T-helper 22 cell (primary cell): ENCODE measurements at regions not wholly inside any gene's neighbourhood (a gene's known extent, or its start where the extent isn't known, plus 50 kb on each side); places are given as distances from the start of the nearest gene placed in this dataset.

ENCODE experiments used
- DNase-seq: peaks from one replicate; pipeline ENCODE4 v3.0.0-alpha.2; 2020; ENCODE audit warnings: low read depth

GRCh38 chr7:130998993-130999602, 265.1 kb upstream of the KLF14 start:
- no peak for DNase-seq

GRCh38 chr7:130999926-131000325, 265.9 kb upstream of the KLF14 start:
- no peak for DNase-seq

- DNase-seq = no peak
Observed at GRCh38 chr7:131000389-131000788, 266.4 kb upstream of the KLF14 start.

- DNase-seq = no peak
Observed at GRCh38 chr7:131000873-131001272, 266.9 kb upstream of the KLF14 start.

- DNase-seq = no peak
Observed at GRCh38 chr7:131002600-131002999, 268.6 kb upstream of the KLF14 start.

GRCh38 chr7:131003634-131004033, 269.6 kb upstream of the KLF14 start:
- DNase-seq = no peak

GRCh38 chr7:131004371-131004770, 270.4 kb upstream of the KLF14 start:
- DNase-seq = no peak

GRCh38 chr7:131007439-131008330, 273.7 kb upstream of the KLF14 start:
- DNase-seq = no peak

GRCh38 chr7:131008840-131009711, 275.1 kb upstream of the KLF14 start:
- no peak for DNase-seq

- DNase-seq = no peak
Observed at GRCh38 chr7:131010029-131010716, 276.2 kb upstream of the KLF14 start.

- no peak for DNase-seq
Observed at GRCh38 chr7:131010717-131011431, 276.9 kb upstream of the KLF14 start.

- DNase-seq = no peak
Observed at GRCh38 chr7:131011432-131011742, 277.4 kb upstream of the KLF14 start.

- DNase-seq = no peak
Observed at GRCh38 chr7:131011976-131012375, 278.0 kb upstream of the KLF14 start.

GRCh38 chr7:131012477-131013031, 278.5 kb upstream of the KLF14 start:
- no peak for DNase-seq

GRCh38 chr7:131013716-131014115, 279.7 kb upstream of the KLF14 start:
- DNase-seq = no peak

- no peak for DNase-seq
Observed at GRCh38 chr7:131014906-131015656, 281.1 kb upstream of the KLF14 start.

GRCh38 chr7:131015657-131015958, 281.6 kb upstream of the KLF14 start:
- DNase-seq = no peak

- DNase-seq = no peak
Observed at GRCh38 chr7:131016230-131016629, 282.2 kb upstream of the KLF14 start.

GRCh38 chr7:131019351-131019750, 285.3 kb upstream of the KLF14 start:
- DNase-seq = no peak

GRCh38 chr7:131020759-131021261, 286.8 kb upstream of the KLF14 start:
- DNase-seq = no peak
